VCaP (cell line): ENCODE measurements at regions not wholly inside any gene's neighbourhood (a gene's known extent, or its start where the extent isn't known, plus 50 kb on each side); places are given as distances from the start of the nearest gene placed in this dataset.

Experiments
- H3K27ac ChIP-seq: fragments of 450-650 bp; 2 replicates; pipeline ENCODE4 v1.5.1; 2017
- CTCF ChIP-seq: fragments of 450-650 bp; conservative IDR thresholded peaks from 2 replicates; pipeline ENCODE4 v1.5.1; 2017; ENCODE audit warnings: mild to moderate bottlenecking, moderate library complexity

GRCh38 chr6:168154263-168154917, 75.4 kb upstream of the FRMD1 start:
- no peak for TF ChIP-seq CTCF
- H3K27ac ChIP-seq: no peak overlapping the region

- no peak overlapping the region for H3K27ac ChIP-seq
- no peak for TF ChIP-seq CTCF
Measured at GRCh38 chr6:168153553-168153952, 74.5 kb upstream of the FRMD1 start.

GRCh38 chr6:168152980-168153379, 74.0 kb upstream of the FRMD1 start:
- no peak for TF ChIP-seq CTCF
- no peak overlapping the region for H3K27ac ChIP-seq

GRCh38 chr6:168152306-168152963, 73.4 kb upstream of the FRMD1 start:
- H3K27ac ChIP-seq: peak overlapping the region; percentile 44; the same call in 1 of the 2 replicates
- no peak for TF ChIP-seq CTCF

GRCh38 chr6:168150551-168151320, 71.7 kb upstream of the FRMD1 start:
- H3K27ac ChIP-seq: peak overlapping the region; percentile 44; the same call in 1 of the 2 replicates
- peak; percentile 82 for TF ChIP-seq CTCF

GRCh38 chr6:168149015-168149414, 70.0 kb upstream of the FRMD1 start:
- H3K27ac ChIP-seq: no peak overlapping the region
- TF ChIP-seq CTCF: no peak

- no peak for TF ChIP-seq CTCF
- no peak overlapping the region for H3K27ac ChIP-seq
Measured at GRCh38 chr6:168148231-168148849, 69.3 kb upstream of the FRMD1 start.
